NCI-H1436 treated with DMSO at 0.1 percent for 48 hours (cell line): ENCODE measurements at regions not wholly inside any gene's neighbourhood (a gene's known extent, or its start where the extent isn't known, plus 50 kb on each side); places are given as distances from the start of the nearest gene placed in this dataset.
"Not testable (repeated sequence)": the region's sequence is repeated elsewhere in the genome, so short reads cannot be mapped to it uniquely, and the experiment has no call there.

Source experiments
- DNase-seq: peaks from one replicate; lab custom pipeline; 2025; lab: John Stamatoyannopoulos, UW

DNA sequence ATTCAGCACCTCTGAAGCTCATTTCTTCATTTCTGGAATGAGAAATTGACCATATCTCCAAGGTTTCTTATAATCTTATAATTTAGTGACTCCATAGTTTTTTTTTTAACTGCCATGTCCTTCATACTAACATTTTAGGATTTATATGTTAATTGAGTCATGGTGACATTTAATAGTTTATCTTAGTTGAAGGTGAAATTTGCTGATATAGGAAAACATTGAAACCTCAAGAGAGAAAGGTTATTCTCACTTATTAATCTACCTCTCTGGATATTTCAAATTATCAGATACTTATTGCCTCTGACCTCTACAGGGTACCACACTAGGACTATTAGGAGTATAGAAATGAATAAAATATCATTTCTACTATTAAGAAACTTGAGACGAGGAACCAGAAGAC, 499.0 kb downstream of the NUP35 start:
- DNase-seq, result no peak

DNA sequence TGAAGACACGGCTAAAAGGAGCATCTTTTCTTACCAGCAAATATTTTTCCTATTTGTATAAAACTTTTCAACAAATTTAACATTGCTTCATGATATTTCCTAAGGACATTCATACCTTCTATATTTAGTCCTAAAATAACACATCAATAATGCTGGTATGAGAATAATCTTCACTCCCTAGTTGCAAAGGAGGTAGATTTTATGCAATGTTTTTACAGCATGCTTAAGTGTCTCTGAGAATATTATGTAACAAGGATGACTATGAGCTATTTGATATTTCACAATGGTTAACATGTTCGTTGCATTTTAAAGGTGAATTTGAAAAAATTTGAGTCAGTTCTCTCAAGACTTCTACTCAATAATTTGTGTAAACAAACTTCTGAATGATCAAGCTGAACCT, 506.7 kb downstream of the NUP35 start:
- DNase-seq, result no peak

DNA sequence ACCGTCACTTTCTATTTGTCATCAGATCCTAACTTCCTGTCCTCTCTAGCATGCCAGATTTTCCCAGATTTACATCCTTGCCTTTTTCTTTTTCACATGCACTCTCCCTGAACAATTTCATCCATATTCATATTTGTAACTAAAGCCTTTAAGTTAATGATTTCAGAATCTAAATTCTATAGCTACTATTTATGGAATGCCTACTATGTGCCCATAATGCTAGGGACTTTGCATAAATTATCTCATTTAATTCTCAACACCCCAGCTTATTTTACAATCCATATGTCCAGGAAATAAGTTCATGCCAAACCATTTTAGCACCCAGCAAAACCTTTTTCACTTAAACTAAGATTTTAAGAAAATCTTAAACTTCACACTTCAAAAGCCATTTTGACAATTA, 531.9 kb downstream of the NUP35 start:
- DNase-seq, result no peak

DNA sequence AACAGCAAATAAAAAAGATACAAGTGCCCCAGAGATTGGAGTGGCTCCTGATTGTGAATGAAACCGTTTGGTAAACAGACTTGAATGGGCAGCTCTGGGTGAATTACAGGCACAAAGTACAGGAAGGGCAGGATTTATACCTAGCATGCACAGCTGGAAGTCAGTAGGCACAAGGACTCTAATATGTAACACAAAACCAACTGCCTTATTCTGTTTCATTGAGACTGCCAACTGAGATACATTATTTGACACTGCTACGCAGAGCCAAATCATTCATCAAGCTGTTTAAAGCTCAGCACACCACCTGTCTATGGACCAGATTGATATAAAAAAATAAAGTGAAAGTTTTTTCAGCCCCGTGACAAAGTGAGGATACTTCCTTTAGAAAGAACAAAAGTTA, 541.2 kb downstream of the NUP35 start:
- peak; percentile 100 for DNase-seq

DNA sequence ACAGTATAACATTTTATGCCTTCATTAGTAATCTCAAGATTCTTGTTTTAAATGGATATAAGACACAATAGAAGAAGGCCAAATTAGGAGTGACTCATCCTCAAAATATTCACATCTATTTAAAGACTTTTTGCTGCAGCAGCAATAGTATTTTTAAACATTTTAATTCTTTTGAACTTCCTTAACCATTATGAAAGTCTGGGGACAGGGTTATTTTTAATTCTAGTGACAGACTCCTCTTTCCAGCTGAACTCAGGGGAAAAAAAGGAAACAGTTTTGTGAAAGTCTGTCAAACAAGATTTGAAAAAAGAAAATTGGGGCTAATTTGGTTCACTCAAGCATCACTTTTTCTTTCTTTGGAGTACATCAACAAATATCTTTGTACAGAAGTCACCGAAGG, 541.8 kb downstream of the NUP35 start:
- no peak for DNase-seq

DNA sequence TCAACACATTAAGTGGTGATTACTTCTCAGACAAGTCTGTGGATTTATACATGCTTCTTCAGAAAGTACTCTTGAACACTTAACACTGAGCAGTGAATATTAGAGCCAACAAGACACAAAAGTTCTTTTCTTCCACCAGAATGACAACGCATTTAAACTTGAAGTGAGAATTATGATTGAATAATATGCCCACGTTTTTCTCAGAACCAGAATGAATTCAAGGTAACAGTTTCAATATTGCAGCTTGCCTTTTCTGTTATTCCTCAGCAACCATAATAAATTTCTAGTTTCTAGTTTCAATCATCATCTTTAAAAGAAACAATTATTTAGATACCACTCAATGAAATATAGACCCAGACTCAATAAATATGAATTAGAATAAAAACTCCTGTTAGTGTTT, 547.0 kb downstream of the NUP35 start:
- no peak for DNase-seq

DNA sequence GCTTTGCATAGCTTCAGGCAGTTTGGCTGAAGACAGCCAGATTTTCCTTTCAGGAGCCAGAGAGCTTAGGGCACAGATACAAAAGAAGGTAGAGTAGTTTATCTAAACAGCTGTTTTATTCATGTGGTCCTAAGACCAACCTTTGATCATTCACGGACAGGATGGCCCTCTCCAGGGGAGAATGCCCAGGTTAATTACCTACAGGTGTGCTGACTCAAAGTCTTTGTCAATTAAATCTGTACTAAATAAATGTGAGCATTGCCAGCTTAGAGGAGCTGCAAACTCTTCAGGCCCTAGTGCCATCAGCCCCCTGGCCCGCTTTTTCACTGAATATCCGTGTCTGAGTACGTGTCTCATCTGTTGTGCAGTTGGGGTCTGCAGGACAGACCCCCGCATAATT, 554.7 kb downstream of the NUP35 start:
- DNase-seq, result no peak

DNA sequence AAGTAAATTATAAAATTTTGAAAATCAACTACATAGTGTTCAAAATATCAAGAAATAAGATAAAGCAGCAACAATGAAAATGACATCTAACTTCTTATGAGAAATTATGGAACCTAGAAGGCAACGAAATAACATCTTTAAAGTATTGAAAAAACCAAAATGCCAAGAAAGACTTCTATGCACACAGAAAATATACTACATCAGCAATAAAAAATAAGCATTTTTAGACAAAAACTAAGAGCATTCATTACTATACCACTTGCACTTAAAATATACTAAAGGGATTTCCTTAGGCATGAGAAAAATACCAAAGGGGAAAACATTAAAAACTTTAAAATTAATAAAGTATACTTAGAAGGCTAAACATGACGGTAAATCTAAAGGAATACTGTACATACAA, 556.3 kb downstream of the NUP35 start:
- DNase-seq, result no peak

DNA sequence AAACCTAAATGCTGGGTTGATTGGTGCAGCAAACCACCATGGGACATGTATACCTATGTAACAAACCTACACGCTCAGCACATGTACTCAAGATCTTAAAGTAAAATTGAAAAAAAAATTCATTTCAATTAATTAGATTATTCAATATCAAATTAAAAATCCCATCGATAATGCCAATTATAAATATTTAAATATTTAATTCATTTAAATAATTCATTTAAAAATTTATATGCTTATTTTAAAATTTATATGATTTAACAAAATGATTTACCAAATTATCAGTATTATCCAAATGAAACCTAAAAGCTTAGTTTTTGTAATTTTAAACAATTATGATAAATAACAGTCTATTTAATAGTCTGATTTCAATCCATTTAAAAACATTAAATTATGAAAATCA, 560.4 kb downstream of the NUP35 start:
- DNase-seq, result no peak

DNA sequence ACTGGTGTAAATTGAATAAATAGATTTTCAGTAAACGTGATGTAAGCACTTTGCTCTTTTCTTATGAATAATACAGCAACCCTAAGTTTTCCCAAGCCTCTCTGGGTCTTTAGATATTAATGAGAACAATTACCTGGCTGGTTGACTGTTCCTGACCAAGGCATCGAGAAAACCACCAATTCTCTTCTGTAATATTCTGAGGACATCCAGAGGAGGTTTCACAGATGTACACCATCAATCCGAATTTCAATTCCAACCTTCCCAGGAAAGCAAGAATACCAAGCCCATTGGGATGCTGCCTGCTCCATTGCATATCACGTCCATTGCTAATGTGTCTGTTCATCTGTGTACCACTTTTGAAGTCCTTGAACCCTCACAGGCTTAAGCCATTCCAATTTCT, 571.8 kb downstream of the NUP35 start:
- DNase-seq, result no peak

DNA sequence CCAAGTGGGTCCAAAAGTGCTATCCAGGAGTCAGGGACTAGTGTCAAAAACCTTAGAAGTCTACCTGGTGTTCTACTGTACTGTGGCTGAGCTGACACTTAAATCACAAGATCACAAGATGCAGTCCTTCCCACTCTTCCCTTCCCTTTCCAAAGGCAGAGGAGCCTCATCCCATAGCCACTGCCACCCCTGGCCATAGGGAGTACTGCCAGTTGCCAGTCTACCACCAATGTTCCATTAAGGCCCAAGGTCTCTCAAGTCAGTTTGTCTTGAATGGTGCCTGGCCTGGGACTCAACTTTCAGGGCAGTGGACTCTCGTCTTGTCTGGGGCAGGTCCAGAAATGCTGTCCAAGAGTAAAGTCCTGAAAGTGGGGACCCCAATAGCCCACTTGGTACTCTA, 585.6 kb downstream of the NUP35 start:
- DNase-seq, result no peak

DNA sequence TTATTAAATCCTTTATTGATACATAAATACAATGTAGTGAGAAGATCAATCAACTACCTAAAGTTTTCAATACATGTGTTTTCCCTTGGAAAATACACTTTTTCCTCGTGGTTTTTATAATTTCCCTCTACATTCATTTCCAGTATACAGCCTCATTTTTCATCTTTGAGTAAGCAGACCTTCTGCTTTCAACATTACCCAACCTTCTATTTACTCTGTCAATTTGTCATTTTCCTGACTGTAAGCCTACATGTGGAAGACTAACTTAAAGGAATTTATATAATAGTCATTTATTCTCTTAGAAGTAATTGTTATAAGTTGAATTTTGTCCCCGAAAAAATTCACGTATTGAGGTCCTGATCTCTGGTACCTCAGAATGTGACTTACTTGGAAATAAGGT, 594.0 kb downstream of the NUP35 start:
- DNase-seq, result no peak

DNA sequence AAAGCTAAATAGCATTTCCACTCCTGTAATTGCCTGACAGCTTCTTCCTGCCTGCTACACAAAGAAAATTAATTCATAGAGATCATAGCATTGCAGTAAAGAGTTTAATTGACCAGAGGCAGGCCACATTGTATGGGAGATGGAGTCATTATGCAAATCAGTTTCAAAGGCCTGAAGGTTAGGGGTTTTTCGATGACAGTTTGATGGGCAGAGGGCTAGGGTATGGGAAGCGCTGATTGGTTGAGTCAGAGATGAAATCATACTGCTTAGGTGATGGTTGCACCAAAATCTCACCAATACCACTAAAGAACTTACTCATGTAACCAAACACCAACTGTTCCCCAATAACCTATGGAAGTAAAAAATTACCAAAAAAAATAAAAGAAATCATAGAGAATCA, 599.0 kb downstream of the NUP35 start:
- DNase-seq, result no peak

DNA sequence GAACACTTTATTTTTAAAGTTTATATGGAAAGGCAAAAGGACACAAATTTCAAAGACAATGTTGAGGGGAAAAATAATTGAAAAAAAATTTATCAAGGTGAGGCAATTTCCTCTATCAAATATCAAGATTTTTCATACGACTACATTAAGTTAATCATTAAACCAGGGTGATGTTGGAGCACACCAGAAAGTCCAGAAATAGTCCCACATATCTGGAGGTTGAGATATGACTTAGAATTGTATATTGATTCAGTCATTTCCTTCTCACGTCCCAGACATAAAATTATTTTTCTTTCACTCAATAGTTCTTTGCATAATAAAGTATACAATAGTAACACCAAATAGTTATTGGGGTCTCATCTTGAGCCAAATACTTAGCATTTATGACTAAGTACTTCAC, 605.1 kb downstream of the NUP35 start:
- no peak for DNase-seq

DNA sequence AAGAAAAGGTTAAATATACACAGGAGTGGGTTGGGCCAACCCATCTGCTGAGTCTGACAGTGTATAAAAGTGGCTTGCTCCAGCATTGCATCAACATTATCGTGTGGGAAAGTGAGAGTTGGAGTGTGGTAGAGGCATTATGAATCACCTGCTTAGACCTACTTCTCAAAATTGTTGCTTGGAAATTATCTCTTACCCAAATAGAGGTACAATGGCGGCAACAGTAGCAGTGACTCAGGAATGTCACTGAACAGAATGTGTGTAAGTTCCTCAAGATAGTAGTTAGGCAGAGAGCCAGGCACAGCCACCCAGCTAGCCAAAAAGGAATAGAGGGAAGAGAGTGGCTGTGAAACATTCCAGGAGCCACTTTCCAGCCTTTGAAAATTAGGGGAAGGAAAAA, 616.0 kb downstream of the NUP35 start:
- DNase-seq, result no peak

DNA sequence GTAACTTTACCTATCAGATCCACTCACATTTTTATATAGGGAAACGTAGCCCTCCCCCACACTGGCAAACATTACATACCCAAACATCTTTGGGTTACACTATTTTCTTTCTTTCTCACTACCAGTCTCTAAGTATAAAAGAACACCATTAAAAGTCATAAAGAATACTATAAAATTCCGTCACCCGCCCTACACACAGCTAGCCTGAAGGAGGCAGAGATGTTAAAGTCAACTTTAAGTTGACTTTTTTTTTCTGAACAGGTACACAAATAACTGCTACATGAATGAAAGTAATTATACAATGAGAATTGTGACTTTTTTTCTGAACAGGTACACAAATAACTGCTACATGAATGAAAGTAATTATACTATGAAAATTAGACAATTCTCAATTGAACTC, 628.3 kb downstream of the NUP35 start:
- no peak for DNase-seq

DNA sequence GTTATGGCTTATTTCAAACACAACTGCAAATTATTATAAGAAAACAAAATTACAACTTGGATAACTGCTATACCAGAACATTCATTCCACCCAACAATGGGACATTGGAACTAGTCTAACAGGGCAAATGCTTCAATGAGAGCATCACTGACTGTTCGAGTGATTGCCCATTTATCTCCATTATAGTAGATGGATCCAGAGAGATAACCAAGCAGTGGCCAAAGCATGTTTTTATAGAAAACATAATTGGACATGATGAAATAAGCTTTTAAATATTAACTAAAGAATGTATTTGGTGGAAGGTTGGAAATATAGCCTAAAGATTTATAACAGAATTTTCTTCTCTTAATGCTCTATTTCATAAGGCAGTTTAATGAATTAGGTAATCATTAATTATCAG, 634.8 kb downstream of the NUP35 start:
- DNase-seq, result no peak

DNA sequence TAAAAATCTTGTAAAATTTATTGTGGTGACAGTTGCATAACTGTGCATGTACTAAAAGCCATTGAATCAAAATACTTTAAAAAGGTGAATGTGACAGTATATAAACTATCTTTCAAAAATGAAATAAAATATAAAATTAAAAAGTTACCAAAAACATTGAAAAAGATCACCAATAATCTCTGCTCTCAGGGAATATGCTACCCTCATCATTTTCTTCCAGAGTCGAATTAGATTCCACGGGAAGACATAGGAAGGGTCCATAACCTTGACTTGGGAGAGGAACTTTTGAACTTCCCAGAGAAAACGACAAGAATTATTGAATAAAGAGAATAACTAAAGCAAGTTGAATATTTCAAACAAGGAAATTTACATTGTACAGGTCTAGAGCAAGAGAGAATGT, 649.5 kb downstream of the NUP35 start:
- DNase-seq, result no peak

DNA sequence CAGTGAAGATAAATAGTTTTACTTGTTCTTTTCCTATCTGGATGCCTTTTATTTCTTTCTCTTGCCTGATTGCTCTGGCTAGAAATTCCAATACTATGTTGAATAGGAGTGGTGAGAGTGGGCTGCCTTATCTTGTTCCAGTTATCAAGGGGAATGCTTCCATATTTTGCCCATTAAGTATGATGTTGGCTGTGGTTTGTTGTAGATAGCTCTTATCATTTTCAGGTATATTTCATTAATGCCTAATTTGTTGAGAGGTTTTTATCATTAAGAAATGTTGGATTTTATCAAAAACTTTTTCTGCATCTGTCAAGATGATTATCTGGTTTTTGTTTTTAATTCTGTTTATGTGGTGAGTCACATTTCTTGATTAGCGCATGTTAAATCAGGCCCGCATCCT, 655.8 kb downstream of the NUP35 start:
- DNase-seq, result no peak

DNA sequence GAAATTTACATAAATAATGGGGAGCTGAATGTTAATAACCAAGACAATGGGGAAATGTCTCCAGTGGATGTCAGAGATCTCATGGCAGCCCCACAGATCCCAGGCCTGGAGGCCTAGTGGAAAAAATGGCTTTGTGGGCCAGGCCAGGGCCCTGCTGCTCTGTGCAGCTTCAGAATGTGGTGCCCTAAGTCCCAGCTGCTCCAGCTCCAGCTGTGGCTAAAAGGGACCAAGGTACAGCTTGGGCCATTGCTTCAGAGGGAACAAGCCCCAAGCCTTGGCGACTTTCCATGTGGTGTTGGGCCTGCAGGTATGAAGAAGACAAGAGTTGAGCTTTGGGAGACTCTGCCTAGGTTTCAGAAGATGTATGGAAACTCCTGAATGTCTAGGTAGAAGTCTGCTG, 658.2 kb downstream of the NUP35 start:
- no peak for DNase-seq

DNA sequence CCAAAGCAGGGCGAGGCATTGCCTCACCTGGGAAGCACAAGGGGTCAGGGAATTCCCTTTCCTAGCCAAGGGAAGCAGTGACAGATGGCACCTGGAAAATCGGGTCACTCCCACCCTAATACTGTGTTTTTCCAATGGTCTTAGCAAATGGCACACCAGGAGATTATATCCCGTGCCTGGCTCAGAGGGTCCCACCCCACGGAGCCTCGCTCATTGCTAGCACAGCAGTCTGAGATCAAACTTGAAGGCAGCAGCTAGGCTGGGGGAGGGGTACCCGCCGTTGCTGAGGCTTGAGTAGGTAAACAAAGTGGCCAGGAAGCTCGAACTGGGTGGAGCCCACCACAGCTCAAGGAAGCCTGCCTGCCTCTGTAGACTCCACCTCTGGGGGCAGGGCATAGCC, 664.6 kb downstream of the NUP35 start:
- not testable (repeated sequence) for DNase-seq

DNA sequence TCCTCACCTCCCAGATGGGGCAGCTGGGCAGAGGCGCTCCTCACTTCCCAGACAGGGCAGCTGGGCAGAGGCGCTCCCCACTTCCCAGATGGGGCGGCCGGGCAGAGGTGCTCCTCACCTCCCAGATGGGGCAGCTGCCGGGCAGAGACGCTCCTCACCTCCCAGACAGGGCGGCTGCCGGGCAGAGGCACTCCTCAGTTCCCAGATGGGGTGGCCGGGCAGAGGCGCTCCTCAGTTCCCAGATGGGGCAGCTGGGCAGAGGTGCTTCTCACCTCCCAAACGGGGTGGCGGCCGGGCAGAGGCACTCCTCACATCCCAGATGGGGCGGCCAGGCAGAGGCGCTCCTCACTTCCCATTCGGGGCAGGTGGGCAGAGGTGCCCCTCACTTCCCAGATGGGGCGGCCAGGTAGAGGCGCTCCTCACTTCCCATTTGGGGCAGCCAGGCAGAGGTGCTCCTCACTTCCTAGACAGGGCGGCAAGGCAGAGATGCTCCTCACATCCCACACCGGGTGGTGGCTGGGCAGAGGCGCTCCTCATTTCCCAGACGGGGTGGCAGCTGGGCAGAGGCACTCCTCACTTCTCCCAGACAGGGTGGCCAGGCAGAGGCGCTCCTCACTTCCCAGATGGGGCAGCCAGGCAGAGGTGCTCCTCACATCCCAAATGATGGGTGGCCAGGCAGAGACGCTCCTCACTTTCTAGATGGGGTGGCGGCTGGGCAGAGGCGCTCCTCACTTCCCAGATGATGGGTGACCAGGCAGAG, 668.1 kb downstream of the NUP35 start:
- not testable (repeated sequence) for DNase-seq

DNA sequence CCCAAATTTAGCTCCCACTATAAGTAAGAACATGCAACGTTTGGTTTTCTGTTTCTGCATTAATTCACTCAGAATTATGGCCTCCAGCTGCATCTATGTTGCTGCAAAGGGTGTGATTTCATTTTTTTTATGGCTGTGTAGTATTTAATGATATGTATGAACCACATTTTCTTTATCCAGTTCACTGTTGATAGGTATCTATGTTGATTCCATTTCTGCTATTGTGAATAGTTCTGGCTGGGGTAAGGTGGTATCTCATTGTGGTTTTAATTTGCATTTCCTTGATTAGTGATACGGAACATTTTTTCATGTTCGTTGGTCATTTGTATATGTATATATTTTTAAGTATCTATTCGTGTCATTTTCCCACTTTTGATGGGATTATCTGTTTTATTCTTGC, 674.3 kb downstream of the NUP35 start:
- DNase-seq, result no peak

DNA sequence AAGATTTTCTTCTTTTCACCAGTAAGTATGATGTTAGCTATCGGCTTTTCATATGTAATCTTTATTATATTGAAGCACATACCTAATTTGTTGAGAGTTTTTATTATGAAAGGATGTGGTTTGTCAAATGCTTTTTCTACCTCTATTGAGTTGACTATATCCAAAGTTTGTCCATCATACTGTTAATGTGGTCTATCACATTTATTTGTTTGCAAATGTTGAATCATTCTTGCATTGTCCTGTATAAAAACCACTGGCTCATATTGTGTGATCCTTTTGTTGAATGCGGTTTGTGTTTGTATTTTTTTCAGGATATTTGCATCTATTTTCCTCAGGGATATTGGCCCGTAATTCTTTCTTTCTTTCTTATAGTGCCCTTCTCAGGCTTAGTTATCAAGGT, 675.5 kb downstream of the NUP35 start:
- no peak for DNase-seq

DNA sequence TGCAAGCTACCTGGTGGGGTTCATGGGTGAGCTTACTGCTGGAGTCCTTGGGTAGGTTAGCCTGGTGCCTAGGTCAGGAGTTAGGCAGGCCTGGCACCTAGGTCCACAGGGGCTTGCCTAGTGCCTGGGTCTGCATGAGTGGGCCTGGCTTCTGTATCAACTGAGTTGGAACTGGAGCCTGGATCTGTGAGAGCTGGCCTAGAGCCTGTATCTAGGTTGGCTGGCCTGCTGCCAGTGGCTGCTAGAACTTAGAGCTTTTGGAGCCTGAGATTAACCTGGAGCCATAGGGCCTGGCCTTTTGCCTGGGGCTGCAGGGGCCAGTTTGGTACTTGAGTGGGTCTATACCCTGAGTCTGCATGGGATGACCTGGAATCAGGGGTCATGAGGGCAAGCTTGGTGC, 679.4 kb downstream of the NUP35 start:
- DNase-seq, result no peak
